SK-N-SH treated with all-trans-retinoic acid at 6 μM for 48 hours (cell line): ENCODE measurements at regions not wholly inside any gene's neighbourhood (a gene's known extent, or its start where the extent isn't known, plus 50 kb on each side); places are given as distances from the start of the nearest gene placed in this dataset.
"Not testable (repeated sequence)": the region's sequence is repeated elsewhere in the genome, so short reads cannot be mapped to it uniquely, and the experiment has no call there.

Experiments
- ATAC-seq: fragments of 200-7000 bp; cut with Tn5 transposase; 3 replicates; pipeline ENCODE4 v1.9.1; 2020; ENCODE audit warnings: mild to moderate bottlenecking, moderate library complexity
- ESRRG ChIP-seq: fragments of 250-450 bp; sonication (Bioruptor Pico); IDR thresholded peaks from 2 replicates; pipeline ENCODE4 v1.6.1; 2021; ENCODE audit warnings: mild to moderate bottlenecking
- GLIS3 ChIP-seq: fragments of 250-450 bp; sonication (Bioruptor Pico); IDR thresholded peaks from 2 replicates; pipeline ENCODE4 v1.5.0; 2020; ENCODE audit warnings: mild to moderate bottlenecking, moderate library complexity
- ISL1 ChIP-seq: fragments of 250-450 bp; sonication (Bioruptor Pico); IDR thresholded peaks from 2 replicates; pipeline ENCODE4 v2.1.2; 2022; ENCODE audit warnings: mild to moderate bottlenecking, moderate library complexity
- ZC3H10 ChIP-seq: fragments of 250-450 bp; sonication (Bioruptor Pico); IDR thresholded peaks from 2 replicates; pipeline ENCODE4 v1.5.1; 2021; ENCODE audit warnings: mild to moderate bottlenecking, moderate library complexity
- ZFP3 ChIP-seq: fragments of 250-450 bp; sonication (Bioruptor Pico); IDR thresholded peaks from 2 replicates; pipeline ENCODE4 v1.5.0; 2020; ENCODE audit warnings: mild to moderate bottlenecking, moderate library complexity
- TF ChIP-seq, protein P1 (sequence below): fragments of 250-450 bp; sonication (Bioruptor Pico); IDR thresholded peaks from 2 replicates; pipeline ENCODE4 v1.5.1; 2020; ENCODE audit warnings: low read depth, mild to moderate bottlenecking, moderate library complexity

DNA sequence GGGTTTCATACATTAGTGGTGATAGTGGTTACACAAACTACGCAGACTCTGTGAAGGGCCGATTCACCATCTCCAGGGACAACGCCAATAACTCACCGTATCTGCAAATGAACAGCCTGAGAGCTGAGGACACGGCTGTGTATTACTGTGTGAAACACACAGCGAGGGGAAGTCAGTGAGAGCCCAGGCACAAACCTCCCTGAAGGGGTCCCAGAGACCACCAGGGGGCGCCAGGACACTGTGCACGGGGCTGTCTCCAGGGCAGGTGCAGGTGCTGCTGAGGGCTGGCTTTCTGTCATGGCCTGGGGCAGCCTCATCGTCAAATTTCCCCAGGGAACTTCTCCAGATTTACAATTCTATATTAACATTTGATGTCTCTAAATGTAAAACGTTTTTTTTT lies 184.6 kb upstream of the TP53TG3C start:
- peak; percentile 76 for ATAC-seq

DNA sequence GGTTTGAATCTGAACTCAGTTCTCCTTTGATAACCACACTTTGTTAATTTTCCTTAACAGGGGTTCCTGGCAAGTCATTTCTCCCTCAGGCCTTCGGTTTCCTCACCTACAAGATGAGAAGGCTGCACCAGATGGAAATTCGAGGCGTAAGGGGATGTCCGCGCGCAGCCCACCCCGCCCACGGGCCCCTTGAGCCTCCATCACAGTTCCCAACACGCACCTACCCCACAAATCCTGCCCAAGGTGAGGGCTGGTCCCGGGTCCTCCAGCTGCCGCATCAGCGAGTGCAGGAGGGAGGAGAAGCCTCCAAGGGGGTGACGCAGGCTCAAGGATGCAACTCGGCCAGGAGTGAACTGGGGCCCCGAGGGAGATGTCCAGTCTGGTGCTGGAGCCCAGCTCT lies 166.9 kb upstream of the TP53TG3C start:
- ATAC-seq: not testable (repeated sequence)

DNA sequence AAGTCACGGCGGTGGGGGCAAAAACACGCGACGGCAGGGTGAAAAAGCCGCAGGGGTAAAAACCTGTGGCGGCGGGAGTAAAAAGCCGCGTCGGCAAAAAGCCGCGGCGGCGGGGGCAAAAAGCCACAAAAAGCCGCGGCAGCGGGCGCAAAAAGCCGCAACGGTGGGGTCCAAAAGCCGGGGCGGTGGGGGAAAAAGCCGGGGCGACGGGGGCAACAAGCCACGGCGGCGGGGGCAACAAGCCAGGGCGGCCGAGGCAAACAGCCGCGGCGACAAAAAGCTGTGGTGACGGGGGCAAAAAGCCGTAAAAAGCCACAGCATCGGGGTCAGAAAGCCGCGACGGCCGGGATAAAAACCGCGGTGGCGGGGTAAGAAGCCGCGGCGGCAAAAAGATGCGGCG lies 166.1 kb upstream of the TP53TG3C start:
- not testable (repeated sequence) for ATAC-seq

DNA sequence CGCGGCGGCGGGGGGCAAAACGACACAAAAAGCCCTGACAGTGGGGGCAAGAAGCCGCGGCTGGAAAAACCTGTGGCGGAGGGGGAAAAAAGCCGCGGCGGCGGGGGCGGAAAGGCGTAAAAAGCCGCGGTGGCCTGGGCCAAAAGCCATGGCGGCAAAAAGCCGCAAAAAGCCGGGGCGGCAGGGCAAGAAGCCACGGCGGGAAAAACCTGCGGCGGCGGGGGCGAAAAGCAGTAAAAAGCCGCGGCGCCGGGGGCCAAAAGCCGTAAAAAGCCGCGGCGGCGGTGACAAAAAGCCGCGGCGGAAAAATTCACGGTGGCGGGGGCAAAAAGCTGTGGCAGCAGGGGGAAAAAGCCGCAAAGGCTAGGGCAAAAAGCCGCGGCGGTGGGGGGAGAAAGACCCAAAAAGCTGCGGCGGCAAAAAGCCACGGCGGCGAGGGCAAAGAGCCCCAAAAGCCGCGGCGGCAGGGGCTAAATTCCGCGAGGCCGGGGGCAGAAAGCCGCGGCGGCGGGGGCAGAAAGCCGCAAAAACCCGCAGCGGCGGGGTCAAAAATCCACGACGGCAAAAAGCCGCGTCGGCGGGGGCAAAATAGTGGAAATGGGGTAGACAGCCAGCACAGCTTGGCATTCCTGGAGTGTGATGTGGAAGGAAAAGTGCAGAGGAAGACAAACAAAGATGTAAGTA lies 165.2 kb upstream of the TP53TG3C start:
- ATAC-seq: not testable (repeated sequence)

DNA sequence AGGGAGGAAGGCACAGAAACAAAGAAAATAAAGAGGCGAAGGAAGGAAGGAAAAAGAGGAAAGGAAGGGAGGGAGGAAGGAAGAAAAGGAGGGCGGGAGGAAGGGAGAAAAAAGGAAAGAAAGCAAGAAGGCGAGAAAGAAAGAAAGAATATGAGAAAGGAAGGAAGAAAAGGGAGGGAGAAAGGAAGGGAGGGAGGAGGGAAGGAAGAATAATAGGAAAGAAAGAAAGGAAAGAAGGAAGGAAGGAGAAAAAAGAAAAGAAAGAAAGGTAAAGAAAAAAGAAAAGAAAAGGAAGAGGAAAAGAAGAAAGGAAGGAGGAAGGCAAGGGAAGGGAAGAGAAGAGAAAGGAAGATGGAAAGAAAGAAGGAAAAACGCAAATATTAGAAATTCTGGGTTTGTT lies 145.2 kb upstream of the TP53TG3C start:
- not testable (repeated sequence) for ATAC-seq

DNA sequence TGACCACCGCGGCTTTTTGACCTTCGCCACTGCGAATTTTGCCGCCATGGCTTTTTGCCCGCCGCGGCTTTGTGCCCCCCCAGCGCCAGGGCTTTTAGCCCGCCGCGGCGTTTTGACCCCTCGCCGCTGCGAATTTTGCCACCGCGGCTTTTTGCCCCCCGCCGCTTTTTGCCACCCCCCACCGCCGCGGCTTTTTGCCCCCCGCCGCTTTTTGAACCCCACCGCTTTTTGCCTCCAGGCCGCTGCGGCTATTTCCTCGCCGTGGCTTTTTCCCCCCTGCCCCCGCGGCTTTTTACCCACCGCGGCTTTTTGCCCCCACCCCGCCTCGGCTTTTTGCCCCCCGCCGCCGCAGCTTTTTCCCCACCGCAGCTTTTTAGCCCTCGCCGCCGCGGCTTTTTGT lies 134.8 kb upstream of the TP53TG3C start:
- ATAC-seq: no peak

DNA sequence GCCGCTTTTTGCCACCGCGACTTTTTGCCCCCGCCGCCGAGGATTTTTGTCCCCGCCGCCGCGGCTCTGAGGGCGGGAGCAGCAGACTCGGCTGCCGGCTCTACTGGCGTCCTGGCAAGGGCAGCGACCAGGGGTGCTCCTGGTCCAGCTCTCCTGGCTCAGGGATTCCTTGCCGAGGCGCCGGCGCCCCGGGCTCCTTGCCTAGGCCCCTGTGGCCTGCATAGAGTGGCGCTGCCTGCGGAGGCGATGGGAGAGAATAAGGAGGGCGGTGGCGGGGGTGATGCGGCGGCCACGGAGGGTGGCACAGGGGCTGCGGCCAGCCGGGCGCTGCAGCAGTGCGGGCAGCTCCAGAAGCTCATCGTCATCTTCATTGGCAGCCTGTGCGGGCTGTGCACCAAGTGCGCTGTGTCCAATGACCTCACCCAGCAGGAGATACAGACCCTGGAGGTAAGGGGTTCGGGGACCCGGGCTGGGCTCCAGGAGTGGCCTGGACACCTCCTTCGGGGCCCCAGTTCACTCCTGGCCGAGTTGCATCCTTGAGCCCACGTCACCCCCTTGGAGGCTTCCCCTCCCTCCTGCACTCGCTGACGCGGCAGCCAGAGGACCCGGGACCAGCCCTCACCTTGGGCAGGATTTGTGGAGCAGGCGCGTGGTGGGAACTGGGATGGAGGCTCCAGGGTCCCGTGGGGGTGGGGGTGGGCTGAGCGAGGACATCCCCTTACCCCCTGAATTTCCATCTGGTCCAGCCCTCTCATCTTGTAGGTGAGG lies 134.2 kb upstream of the TP53TG3C start:
- ATAC-seq: not testable (repeated sequence)

More for the DNA sequence above, 134.8 kb upstream of the TP53TG3C start:
- TF ChIP-seq, protein P1, sequence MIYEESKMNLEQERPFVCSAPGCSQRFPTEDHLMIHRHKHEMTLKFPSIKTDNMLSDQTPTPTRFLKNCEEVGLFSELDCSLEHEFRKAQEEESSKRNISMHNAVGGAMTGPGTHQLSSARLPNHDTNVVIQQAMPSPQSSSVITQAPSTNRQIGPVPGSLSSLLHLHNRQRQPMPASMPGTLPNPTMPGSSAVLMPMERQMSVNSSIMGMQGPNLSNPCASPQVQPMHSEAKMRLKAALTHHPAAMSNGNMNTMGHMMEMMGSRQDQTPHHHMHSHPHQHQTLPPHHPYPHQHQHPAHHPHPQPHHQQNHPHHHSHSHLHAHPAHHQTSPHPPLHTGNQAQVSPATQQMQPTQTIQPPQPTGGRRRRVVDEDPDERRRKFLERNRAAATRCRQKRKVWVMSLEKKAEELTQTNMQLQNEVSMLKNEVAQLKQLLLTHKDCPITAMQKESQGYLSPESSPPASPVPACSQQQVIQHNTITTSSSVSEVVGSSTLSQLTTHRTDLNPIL: no peak
- TF ChIP-seq GLIS3 (CRISPR knock-in tag) (no peak), ZFP3 (CRISPR knock-in tag) (no peak), ISL1 (CRISPR knock-in tag) (no peak), ZC3H10 (CRISPR knock-in tag) (no peak), ESRRG (CRISPR knock-in tag) (no peak)
- TF ChIP-seq, all 23 proteins: peak for 0

DNA sequence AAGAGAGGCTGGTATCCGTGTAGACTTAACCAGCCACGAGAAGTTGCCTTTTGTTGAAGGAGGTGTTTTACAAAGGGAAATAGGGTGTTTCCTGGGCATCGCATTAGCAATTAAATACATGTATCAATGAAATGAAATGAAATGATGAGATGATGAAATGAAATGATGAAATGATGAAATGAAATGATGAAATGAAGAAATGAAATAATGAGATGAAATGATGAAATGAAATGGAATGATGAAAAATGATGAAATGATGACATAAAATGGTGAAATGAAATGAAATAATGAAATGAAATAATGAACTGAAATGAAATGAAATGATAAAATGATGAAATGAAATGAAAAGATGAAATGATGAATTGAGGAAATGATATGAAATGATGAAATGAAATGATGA lies 131.3 kb upstream of the TP53TG3C start:
- not testable (repeated sequence) for ATAC-seq

DNA sequence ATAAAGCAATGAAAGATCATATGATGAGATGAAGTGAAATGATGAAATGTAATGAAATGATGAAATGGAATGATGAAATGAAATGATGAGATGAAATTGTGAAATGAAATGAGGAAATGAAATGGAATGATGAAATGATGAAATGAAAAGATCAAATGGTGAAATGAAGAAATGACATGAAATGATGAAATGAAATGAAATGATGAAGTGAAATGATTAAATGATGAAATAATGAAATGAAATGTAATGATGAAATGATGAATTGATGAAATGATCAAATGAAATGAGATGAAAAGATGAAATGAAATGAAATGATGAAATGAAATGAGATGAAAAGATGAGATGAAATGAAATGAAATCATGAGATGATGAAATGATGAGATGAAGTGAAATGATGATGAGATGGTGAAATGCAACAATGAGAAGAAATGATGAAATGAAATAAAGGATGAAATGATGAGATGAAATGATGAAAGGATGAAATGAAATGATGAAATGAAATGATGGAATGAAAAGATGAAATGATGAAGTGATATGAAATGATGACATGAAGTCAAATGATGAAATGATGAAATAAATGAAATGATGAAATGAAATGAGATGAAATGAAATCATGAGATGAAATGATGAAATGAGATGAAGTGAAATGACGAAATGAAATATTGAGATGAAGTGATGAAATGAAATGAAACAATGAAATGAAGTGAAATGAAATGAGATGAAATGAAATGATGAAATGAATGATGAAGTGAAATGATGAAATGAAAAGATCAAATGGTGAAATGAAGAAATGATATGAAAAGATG lies 130.5 kb upstream of the TP53TG3C start:
- not testable (repeated sequence) for ATAC-seq

DNA sequence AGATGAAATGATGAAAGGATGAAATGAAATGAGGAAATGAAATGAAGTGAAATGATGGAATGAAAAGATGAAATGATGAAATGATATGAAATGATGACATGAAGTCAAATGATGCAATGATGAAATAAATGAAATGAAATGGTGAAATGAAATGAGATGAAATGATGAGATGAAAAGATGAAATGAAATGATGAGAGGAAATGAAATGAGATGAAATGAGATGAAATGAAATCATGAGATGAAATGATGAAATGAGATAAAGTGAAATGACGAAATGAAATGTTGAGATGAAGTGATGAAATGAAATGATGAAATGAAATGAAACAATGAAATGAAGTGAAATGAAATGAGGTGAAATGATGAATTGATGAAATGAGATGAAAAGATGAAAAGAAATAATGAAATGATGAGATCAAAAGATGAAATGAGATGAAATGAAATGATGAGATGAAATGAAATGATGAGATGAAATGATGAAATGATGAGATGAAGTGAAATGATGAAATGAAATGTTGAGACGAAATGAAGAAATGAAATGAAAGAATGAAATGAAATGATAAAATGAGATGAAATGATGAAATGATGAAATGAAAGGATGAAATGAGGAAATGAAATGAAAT lies 129.5 kb upstream of the TP53TG3C start:
- ATAC-seq: not testable (repeated sequence)
